Astrocyte of the spinal cord (primary cell): ENCODE measurements at regions not wholly inside any gene's neighbourhood (a gene's known extent, or its start where the extent isn't known, plus 50 kb on each side); places are given as distances from the start of the nearest gene placed in this dataset.

Experiments
- DNase-seq: peaks from one replicate; pipeline ENCODE4 v3.0.0; 2011; ENCODE audit warnings: low read depth, low spot score
- H3K4me3 ChIP-seq: 2 replicates; pipeline ENCODE4 v1.5.1; 2011; ENCODE audit warnings: low read depth, mild to moderate bottlenecking, low read length, moderate library complexity
- in situ Hi-C: cut with HindIII; loops from 2 replicates; pipeline ENCODE4 v1.10.0; 2017; ENCODE audit warnings: low sequenced_read_pairs
- TF ChIP-seq, protein P1 (sequence below): IDR thresholded peaks from 2 replicates; pipeline ENCODE4 v1.5.1; 2012; ENCODE audit warnings: low read depth, mild to moderate bottlenecking, low read length, inconsistent platforms

DNA sequence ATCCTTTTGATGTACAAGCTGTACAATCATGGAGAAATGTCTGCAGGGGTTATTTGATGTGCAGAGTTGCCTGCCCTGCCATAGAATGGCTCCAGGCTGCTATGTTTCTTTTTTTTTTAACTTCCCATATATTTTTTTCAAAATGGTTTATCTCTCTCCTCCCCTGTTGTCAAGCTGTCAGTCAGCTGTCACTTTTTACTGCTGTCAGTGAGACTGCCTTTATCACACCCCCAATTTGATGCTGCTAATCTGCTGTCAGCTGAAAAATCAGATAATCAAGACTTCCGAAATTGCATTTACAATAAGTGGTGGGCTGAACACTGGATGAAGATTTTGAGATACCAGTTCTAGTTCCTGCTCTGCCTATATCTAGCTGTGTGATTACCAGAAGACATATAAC lies 382.6 kb downstream of the ZEB2 start:
- in situ Hi-C loops: no loop called here
- TF ChIP-seq, protein P1, sequence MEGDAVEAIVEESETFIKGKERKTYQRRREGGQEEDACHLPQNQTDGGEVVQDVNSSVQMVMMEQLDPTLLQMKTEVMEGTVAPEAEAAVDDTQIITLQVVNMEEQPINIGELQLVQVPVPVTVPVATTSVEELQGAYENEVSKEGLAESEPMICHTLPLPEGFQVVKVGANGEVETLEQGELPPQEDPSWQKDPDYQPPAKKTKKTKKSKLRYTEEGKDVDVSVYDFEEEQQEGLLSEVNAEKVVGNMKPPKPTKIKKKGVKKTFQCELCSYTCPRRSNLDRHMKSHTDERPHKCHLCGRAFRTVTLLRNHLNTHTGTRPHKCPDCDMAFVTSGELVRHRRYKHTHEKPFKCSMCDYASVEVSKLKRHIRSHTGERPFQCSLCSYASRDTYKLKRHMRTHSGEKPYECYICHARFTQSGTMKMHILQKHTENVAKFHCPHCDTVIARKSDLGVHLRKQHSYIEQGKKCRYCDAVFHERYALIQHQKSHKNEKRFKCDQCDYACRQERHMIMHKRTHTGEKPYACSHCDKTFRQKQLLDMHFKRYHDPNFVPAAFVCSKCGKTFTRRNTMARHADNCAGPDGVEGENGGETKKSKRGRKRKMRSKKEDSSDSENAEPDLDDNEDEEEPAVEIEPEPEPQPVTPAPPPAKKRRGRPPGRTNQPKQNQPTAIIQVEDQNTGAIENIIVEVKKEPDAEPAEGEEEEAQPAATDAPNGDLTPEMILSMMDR: no peak
- DNase-seq: no peak

DNA sequence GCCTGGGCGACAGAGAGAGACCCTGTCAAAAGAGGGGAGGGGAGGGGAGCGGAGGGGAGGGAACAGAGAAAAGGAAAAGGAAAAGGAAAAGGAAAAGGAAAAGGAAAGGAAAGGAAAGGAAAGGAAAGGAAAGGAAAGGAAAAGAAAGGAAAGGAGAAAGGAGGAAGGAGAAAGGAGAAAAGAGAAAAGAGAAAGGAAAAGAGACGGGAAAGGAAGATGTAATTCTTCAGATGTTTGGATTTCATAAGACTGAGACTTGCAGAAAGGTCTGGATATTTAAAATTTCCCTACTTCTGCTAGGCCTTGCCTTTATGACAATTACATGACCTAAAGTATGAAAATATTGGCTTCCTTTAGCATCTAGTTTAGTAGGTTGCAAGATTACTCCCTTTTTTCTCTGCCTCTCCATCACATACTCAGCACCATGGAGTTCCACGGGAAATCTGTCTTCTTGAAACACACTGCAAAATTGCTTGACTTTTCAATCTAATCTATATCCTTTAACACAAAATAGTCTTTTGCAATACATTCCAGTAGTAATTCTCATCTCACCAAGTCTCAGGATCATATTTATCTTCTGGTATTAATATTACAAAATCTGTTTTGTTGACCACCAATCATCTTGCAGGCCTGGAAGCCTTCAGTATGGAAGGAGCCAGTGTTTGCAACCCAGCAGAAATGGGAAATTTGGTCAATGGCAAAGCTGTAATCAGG lies 383.5 kb downstream of the ZEB2 start:
- in situ Hi-C loops: no loop called here
- no peak for DNase-seq
- no peak overlapping the region for H3K4me3 ChIP-seq
- TF ChIP-seq, protein P1: no peak

More for the DNA sequence above, 382.6 kb downstream of the ZEB2 start:
- no peak overlapping the region for H3K4me3 ChIP-seq

DNA sequence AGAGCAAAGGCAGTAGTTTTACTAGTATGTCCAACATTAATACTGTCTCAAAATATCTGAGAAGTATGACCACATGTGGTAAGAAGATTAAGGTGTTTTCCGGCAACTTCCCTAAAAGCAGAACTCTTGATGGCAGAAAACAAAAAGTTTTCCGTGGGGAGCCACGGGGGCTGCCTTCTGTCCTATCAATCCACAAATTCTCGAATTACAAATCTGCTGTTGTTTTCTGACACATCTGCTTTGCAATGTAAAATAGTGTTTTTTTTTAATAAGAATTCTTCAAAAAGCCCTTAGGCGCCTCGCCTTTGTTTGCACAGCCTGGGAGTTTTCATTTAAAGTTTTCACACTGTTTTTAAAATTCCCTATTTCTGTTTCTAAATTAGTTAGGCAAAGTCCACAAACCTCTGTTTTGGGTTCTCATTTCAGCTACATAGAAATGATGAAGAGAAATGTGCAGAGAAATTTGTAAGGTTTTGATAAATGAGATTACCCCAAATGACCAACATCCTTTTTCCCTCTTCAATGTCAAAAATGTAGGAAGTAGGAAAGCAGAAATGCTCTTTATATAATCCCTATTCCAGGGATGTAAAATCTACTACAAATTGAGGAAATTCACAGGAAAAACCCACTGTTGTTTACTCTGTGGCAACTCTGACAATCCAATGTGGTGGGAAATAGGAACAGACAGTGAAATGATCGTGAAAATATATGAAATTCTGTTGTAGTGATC lies 385.8 kb downstream of the ZEB2 start:
- no peak overlapping the region for H3K4me3 ChIP-seq
- DNase-seq: no peak
- in situ Hi-C loops: no loop called here
- TF ChIP-seq, protein P1: no peak

DNA sequence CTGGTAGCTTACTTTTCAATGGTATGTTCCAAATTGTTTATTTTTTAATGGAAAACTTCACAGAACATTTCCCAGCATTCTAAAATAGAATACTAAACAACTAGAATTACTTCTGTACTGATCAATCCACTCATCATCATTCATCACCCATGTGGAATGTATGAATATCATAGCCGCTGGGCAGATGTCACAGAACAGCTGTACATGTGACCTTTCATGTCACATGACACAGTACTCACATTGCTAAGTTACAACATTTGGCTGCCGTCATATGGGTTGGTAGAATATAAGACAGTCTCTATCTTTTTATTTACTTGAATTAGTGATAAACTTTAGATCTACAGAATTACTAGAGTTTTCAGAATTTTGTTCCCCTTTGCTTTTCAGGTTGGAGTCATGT lies 387.6 kb downstream of the ZEB2 start:
- no peak overlapping the region for H3K4me3 ChIP-seq
- TF ChIP-seq, protein P1: no peak
- in situ Hi-C loops: no loop called here
- peak; percentile 43 for DNase-seq

DNA sequence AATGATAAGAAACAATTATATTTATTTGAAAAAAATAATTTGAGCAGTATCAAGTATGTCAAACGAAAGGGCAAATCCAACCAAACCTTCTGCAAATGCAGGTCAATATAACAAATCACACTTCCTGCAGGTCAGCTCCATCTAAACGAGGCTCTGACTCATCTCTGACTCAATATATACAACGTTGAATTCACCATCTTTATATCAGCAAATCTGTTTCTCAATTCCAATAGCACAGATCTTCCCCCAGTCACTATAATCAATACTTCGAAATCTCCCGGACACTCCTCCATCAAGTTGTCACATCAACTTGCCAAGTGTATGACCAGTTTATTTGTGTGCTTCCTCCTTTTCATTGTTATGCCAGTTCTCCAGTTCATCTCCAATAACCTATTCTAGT lies 388.9 kb downstream of the ZEB2 start:
- in situ Hi-C loops: no loop called here
- TF ChIP-seq, protein P1: no peak
- H3K4me3 ChIP-seq: no peak overlapping the region
- DNase-seq: peak; percentile 45

DNA sequence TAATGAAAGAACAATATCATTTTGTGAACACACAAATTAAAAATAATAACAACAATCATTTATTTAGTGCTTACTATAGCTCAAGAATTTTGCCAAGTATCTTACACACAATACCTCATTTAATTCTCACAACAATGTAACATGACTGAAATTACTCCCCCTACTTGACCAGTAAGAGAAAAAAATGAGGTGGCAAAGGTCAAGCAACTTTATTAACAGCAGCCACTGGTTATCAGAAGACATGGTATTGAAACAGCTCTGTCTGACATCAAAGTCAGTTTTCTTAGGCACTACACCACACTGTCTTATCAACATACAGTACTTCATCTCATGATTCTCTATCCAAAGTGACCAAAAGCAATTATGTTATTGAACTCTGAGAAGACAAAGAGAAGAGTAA lies 389.4 kb downstream of the ZEB2 start:
- no peak overlapping the region for H3K4me3 ChIP-seq
- in situ Hi-C loops: no loop called here
- DNase-seq: no peak
- TF ChIP-seq, protein P1: no peak
